Breast epithelium (tissue), 4 donors: ENCODE measurements at regions not wholly inside any gene's neighbourhood (a gene's known extent, or its start where the extent isn't known, plus 50 kb on each side); places are given as distances from the start of the nearest gene placed in this dataset.

Source experiments
- DNase-seq, 2 donors: peaks; one replicate each; pipeline ENCODE4 v3.0.0-alpha.2; 2019; ENCODE audit warnings: low spot score in 2 of 2
- H3K27ac ChIP-seq, 2 donors: fragments of 200-600 bp; sonication (generic) in 1 of 2; one replicate each; pipeline ENCODE4 v1.5.1; 2016 to 2019; ENCODE audit warnings: mild to moderate bottlenecking in 1 of 2
- H3K27me3 ChIP-seq, 2 donors: fragments of 200-600 bp; sonication (generic) in 1 of 2; one replicate each; pipeline versions ENCODE4 v1.5.1 to v1.6.0; 2017 to 2019; ENCODE audit warnings: control low read depth in 1 of 2, mild to moderate bottlenecking in 1 of 2
- H3K36me3 ChIP-seq: fragments of 200-600 bp; one replicate; pipeline ENCODE4 v1.5.1; 2019
- H3K4me1 ChIP-seq, 2 donors: fragments of 200-600 bp; sonication (generic); one replicate each; pipeline ENCODE4 v1.5.1; 2016 to 2019; ENCODE audit warnings: control low read depth in 1 of 2
- H3K4me3 ChIP-seq, 3 donors: fragments of 200-600 bp; sonication (generic); 1 replicate in 2 of 3; 2 replicates in 1 of 3; pipeline ENCODE4 v1.5.1; 2016 to 2019; ENCODE audit warnings: mild to moderate bottlenecking in 3 of 3, moderate library complexity in 2 of 3
- H3K9me3 ChIP-seq, 2 donors: fragments of 200-600 bp; sonication (generic) in 1 of 2; one replicate each; pipeline ENCODE4 v1.5.1; 2016 to 2019; ENCODE audit warnings: control low read depth in 1 of 2
- POLR2A ChIP-seq: fragments of 450-650 bp; IDR thresholded peaks from one replicate; pipeline ENCODE4 v1.6.1; 2016; ENCODE audit warnings: antibody characterized with exemption, mild to moderate bottlenecking, moderate library complexity
- POLR2AphosphoS5 ChIP-seq, 3 donors: sonication (generic); formaldehyde crosslinking; IDR thresholded peaks; one replicate each; pipeline ENCODE4 v1.6.1; 2017; ENCODE audit warnings: antibody characterized with exemption in 3 of 3
- intact Hi-C: fragments of 100-400 bp; cut with DNase I; formaldehyde crosslinking; loops from one replicate; pipeline ENCODE4 v1.15.1; 2023; ENCODE audit warnings: low total_unique reads
- TF ChIP-seq, protein P1 (sequence below), 3 donors: fragments of 450-650 bp; IDR thresholded peaks; one replicate each; pipeline ENCODE4 v1.5.1; 2016 to 2017; ENCODE audit warnings: antibody characterized with exemption in 3 of 3, mild to moderate bottlenecking in 3 of 3, moderate library complexity in 3 of 3

DNA sequence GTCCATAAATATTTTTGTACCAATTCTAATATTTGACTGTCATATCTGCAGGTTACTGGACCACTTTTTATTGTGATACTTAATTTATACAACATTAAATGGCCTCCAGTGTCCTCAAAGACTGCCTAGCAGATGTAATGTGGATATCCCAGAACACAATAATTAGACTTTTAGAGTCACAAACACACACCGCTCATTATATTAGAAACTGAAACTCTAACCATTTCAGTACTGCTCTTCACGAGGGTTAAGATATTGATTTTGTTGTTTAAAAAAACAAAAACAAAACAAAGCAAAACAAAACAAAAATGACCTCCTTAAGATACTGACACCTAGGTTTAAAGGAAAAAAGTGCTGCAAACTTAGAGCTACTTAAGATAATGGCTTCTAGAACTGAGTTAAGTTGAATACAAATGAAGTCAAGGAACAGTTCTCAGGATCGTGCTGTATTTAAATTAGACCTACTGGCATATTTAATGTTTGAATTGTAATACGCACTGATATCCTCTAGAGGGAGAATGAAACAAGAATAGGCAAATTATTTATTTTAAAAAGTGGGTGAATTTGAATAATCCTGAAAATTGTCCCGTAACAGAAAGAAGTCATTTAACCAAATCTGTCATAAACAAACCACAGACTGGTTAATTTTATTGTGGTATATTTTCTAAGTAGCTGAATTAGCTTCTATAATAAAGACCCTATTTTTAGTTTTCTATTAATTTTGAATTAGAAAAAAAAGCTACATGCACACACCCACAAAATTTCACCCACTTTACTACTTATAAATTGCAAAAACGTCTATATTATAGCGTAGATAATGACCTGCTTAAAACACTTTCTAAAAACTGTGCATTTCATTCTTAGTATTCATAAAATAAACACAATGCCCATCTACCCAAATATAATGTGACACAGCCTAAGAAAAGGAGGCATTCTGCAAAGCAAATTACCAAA is 395.2 kb upstream of the DCN start:
- Histone ChIP-seq H3K27me3 (no peaks in the 10 kb centered on the region), H3K4me1 (no peaks in the 10 kb centered on the region), H3K27ac (no peak overlapping the region), H3K36me3 (no peaks in the 10 kb centered on the region), H3K9me3 (no peaks in the 10 kb centered on the region), H3K4me3 (peak overlapping the region in 2 of 3 donors; percentile 1 to 50)
- DNase-seq = no peak
- intact Hi-C loops = no loop called here
- TF ChIP-seq POLR2AphosphoS5 (IDR thresholded peaks at IDR 0.05) (no peak), POLR2A (no peak)
- TF ChIP-seq, protein P1, sequence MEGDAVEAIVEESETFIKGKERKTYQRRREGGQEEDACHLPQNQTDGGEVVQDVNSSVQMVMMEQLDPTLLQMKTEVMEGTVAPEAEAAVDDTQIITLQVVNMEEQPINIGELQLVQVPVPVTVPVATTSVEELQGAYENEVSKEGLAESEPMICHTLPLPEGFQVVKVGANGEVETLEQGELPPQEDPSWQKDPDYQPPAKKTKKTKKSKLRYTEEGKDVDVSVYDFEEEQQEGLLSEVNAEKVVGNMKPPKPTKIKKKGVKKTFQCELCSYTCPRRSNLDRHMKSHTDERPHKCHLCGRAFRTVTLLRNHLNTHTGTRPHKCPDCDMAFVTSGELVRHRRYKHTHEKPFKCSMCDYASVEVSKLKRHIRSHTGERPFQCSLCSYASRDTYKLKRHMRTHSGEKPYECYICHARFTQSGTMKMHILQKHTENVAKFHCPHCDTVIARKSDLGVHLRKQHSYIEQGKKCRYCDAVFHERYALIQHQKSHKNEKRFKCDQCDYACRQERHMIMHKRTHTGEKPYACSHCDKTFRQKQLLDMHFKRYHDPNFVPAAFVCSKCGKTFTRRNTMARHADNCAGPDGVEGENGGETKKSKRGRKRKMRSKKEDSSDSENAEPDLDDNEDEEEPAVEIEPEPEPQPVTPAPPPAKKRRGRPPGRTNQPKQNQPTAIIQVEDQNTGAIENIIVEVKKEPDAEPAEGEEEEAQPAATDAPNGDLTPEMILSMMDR (IDR thresholded peaks at IDR 0.05) = peak in 2 of 3 donors; percentile 66 to 70

GRCh38 chr12:91576432-91576831 is 393.8 kb upstream of the DCN start:
- no peak for TF ChIP-seq POLR2A
- TF ChIP-seq, protein P1 (IDR thresholded peaks at IDR 0.05) = no peak
- TF ChIP-seq POLR2AphosphoS5 (IDR thresholded peaks at IDR 0.05) = no peak
- intact Hi-C loops = no loop called here
- no peak overlapping the region for H3K4me3 ChIP-seq
- H3K36me3 ChIP-seq = no peaks in the 10 kb centered on the region
- H3K9me3 ChIP-seq = no peaks in the 10 kb centered on the region
- no peaks in the 10 kb centered on the region for H3K27me3 ChIP-seq
- no peak for DNase-seq
- no peak overlapping the region for H3K27ac ChIP-seq
- H3K4me1 ChIP-seq = no peaks in the 10 kb centered on the region

GRCh38 chr12:91575630-91576029 is 393.0 kb upstream of the DCN start:
- intact Hi-C loops = no loop called here
- TF ChIP-seq, protein P1 (IDR thresholded peaks at IDR 0.05) = no peak
- TF ChIP-seq POLR2AphosphoS5 (IDR thresholded peaks at IDR 0.05) = no peak
- no peak for TF ChIP-seq POLR2A
- no peaks in the 10 kb centered on the region for H3K9me3 ChIP-seq
- no peaks in the 10 kb centered on the region for H3K27me3 ChIP-seq
- DNase-seq = no peak
- no peaks in the 10 kb centered on the region for H3K4me1 ChIP-seq
- H3K27ac ChIP-seq = no peak overlapping the region
- H3K36me3 ChIP-seq = no peaks in the 10 kb centered on the region
- no peak overlapping the region for H3K4me3 ChIP-seq

DNA sequence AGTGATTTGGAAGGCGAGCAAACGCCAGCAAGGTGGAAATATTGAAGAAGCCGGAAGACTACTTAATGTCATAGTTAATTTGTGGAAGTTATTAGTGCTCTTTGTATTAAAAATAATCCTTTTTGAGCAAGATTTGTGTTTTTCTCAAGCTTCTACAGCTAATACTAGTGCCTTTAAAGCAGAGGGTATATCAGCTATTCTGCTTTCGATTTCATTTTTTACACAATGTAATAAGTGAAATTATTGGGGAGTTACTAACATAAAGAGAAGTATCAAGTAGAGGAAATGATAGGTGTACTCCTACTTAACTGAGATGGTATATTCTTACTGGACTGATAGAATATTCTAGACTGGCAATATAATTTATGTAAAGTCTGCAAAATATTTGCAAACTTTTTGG is 392.4 kb upstream of the DCN start:
- Histone ChIP-seq H3K9me3 (no peaks in the 10 kb centered on the region), H3K27ac (peak overlapping the region in 1 of 2 donors; percentile 8), H3K36me3 (no peaks in the 10 kb centered on the region), H3K4me3 (peak overlapping the region in 2 of 3 donors; percentile 28 to 29), H3K4me1 (no peaks in the 10 kb centered on the region), H3K27me3 (no peaks in the 10 kb centered on the region)
- no peak for DNase-seq
- TF ChIP-seq POLR2AphosphoS5 (IDR thresholded peaks at IDR 0.05) (no peak), POLR2A (no peak)
- TF ChIP-seq, protein P1 (IDR thresholded peaks at IDR 0.05) = no peak
- intact Hi-C loops = no loop called here

DNA sequence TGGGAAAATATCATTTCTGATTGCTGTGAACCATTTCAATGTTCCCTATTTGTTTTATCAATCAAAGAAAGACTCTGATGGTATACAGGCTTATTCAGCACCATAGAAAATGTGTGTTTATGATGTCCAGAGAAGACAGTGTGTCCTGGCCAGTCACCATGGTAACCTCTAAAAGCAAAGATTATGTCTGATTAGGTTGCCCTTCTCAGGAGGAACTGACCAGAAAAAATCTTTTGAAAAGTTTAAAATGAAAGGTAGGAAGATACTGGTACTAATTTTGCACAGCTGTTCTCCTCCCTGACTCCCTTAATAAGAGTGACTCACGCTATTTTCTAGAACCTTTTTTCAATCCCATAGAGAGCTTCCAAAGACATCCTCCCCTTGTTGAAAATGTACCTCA is 391.8 kb upstream of the DCN start:
- Histone ChIP-seq H3K4me3 (peak overlapping the region in 2 of 3 donors; percentile 28 to 29), H3K36me3 (no peaks in the 10 kb centered on the region), H3K27ac (peak overlapping the region in 1 of 2 donors; percentile 8), H3K4me1 (no peaks in the 10 kb centered on the region), H3K27me3 (no peaks in the 10 kb centered on the region), H3K9me3 (no peaks in the 10 kb centered on the region)
- intact Hi-C loops = no loop called here
- TF ChIP-seq, protein P1 (IDR thresholded peaks at IDR 0.05) = no peak
- TF ChIP-seq POLR2A = no peak
- no peak for TF ChIP-seq POLR2AphosphoS5 (IDR thresholded peaks at IDR 0.05)
- DNase-seq = no peak
